NCI-H2171 treated with DMSO at 0.1 percent for 48 hours (cell line): ENCODE measurements at regions not wholly inside any gene's neighbourhood (a gene's known extent, or its start where the extent isn't known, plus 50 kb on each side); places are given as distances from the start of the nearest gene placed in this dataset.

Experiments
- DNase-seq: peaks from one replicate; lab custom pipeline; 2025; lab: John Stamatoyannopoulos, UW

- no peak for DNase-seq
These were observed 150.9 kb upstream of the WSCD2 start for GRCh38 chr12:107978201-107978600.

GRCh38 chr12:107978641-107979040, 150.4 kb upstream of the WSCD2 start:
- no peak for DNase-seq

GRCh38 chr12:107983756-107984472, 145.2 kb upstream of the WSCD2 start:
- DNase-seq: peak; percentile 31

- DNase-seq: no peak
These were observed 144.1 kb upstream of the WSCD2 start for GRCh38 chr12:107984973-107985372.

GRCh38 chr12:107986183-107986582, 142.9 kb upstream of the WSCD2 start:
- no peak for DNase-seq

- peak; percentile 80 for DNase-seq
These were observed 138.8 kb upstream of the WSCD2 start for GRCh38 chr12:107990325-107990724.

- DNase-seq: no peak
These were observed 137.1 kb upstream of the WSCD2 start for GRCh38 chr12:107992029-107992428.

- DNase-seq: peak; percentile 69
These were observed 136.1 kb upstream of the WSCD2 start for GRCh38 chr12:107992870-107993451.

GRCh38 chr12:107998863-107999262, 130.2 kb upstream of the WSCD2 start:
- DNase-seq: no peak

GRCh38 chr12:108000111-108000510, 129.0 kb upstream of the WSCD2 start:
- DNase-seq: peak; percentile 88

- DNase-seq: peak; percentile 71
These were observed 124.8 kb upstream of the WSCD2 start for GRCh38 chr12:108004319-108004718.

GRCh38 chr12:108008163-108008905, 120.8 kb upstream of the WSCD2 start:
- no peak for DNase-seq

GRCh38 chr12:108009442-108010070, 119.5 kb upstream of the WSCD2 start:
- no peak for DNase-seq

- DNase-seq: no peak
These were observed 113.0 kb upstream of the WSCD2 start for GRCh38 chr12:108016022-108016564.

- no peak for DNase-seq
These were observed 111.5 kb upstream of the WSCD2 start for GRCh38 chr12:108017472-108018057.

GRCh38 chr12:108019862-108020261, 109.2 kb upstream of the WSCD2 start:
- no peak for DNase-seq

- no peak for DNase-seq
These were observed 107.9 kb upstream of the WSCD2 start for GRCh38 chr12:108021141-108021540.

GRCh38 chr12:108021949-108022522, 107.1 kb upstream of the WSCD2 start:
- DNase-seq: no peak

GRCh38 chr12:108029051-108029835, 99.8 kb upstream of the WSCD2 start:
- no peak for DNase-seq

GRCh38 chr12:108033090-108033489, 96.0 kb upstream of the WSCD2 start:
- no peak for DNase-seq

GRCh38 chr12:108035372-108035771, 93.7 kb upstream of the WSCD2 start:
- no peak for DNase-seq
